ENCODE measurements at regions not wholly inside any gene's neighbourhood (a gene's known extent, or its start where the extent isn't known, plus 50 kb on each side); places are given as distances from the start of the nearest gene placed in this dataset.

GRCh38 chr11:112725636-112726035 is 235.6 kb upstream of the NCAM1 start:
- no peak for DNase-seq

DNA sequence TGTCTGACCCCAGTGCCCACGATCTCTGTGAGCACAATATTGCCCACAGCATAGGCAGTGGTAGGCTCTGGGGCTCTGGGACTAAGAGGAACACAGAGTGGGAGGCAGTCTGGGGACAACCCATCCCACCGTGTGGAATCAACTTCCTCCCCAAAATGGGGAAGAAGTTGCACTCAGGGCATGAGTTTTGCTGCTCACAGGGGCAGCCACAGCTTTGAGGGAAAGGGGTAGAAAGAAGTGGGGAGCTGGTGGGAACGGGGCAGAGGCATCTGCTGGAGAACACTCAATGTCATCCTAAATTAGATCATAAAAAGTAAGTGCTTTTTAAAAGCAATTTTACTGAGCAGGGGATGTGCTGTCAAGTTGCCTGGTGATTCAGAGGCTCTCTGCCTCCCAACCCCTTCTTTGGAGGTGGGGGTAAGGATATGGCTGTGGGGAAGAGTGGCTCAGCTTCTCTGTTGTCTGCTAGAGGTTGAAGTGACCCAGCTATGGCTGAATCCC is 233.8 kb upstream of the NCAM1 start:
- DNase-seq: no peak

DNA sequence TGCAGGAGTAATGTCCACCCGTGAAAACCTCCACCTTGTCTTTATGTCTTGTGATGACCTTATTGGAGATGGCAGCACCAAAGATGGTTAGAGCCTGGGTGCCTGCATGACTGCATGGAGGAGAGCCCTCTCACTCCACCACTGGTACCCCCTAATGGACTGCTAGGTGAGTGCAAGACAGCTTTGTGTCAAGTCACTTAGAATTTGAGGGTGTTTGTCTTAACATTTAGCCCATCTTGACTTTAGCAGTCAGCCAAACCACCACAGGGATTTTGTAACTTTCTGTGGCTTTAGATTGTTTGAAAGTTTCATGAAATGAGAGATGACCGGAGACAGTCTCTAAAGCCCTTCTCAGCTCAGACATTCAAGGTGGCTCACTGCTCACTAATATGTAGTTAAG is 232.9 kb upstream of the NCAM1 start:
- no peak for DNase-seq

DNA sequence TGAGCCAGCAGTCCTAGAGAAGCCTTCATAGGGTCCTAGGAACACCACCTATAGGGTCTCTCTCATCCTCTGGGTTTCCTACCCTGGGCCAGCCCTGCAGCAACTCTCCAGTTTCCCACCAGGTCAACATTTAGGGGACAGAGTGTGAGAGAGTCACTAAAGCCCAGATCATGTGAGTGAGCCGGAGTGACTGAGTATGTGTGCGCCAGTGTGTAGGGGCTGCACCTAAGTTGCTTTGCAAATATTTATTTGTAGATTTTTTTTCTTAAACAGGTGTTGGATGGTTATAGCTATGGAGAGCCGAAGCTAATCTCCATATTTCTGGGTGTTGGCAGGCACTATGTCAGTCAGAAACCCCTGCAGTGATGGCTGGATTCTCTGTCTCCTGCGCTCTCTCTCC is 232.5 kb upstream of the NCAM1 start:
- no peak for DNase-seq

- DNase-seq: no peak
These were observed 230.6 kb upstream of the NCAM1 start for GRCh38 chr11:112730591-112730990.

DNA sequence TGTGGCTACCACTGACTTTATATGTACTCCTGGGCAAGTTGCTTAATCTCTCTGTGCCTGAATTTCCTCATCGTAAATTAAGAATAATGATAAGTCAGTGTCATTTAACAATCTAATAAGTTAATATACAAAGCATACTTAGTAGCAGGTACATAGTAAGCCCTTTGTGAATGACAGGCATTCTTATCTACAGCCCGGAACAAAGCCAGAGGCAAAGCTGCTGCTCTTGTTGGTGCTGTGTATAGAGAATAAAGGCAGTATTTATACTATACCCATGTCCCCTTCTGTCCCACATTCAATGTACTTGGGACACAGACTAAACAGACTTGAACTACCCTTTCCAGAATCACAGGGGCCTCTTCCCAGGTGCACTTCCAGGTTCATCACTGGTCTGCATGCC is 229.7 kb upstream of the NCAM1 start:
- no peak for DNase-seq

DNA sequence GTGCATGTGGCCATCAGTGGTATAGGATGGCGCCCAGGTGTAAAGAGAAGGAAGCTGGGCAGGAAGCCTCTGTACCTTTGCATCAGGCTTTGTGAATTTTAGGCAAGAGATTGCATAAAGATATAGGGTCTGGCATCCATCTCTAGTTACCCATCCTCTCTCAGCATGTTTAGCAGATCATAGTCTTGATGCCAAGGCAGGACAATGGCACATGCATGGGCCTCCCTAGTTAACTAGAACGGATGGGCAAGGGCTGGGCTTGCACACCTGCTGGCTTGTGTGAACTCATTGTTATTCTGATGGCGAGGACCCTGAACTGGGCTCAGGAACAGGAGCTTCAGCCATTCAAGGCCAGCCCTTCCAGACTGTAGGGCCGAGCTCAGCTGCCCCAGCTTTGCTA is 229.2 kb upstream of the NCAM1 start:
- DNase-seq: no peak

- no peak for DNase-seq
These were observed 227.0 kb upstream of the NCAM1 start for GRCh38 chr11:112734207-112734606.

DNA sequence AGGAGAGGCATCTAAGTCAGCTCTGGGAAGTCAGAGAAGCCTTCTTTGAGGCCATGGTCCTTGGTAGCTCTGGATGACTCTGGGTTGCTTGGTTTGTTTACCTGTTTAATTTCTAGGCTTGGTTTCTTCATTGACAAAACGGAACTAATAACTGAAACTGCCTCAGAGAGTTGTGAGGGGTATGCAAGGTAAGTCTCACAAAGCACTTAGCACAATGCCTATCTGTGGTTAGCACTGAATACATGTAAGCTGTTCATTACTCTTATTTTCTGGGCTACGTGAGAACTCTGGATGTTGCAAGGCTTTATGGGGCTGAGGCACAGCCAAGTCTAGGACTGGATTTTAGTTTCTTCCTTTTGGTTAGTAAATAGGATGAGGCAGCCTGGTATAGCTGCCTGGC is 225.8 kb upstream of the NCAM1 start:
- no peak for DNase-seq

- peak in 1 of 2 experiments; percentile 4 for DNase-seq
These were observed 217.2 kb upstream of the NCAM1 start for GRCh38 chr11:112744041-112744440.

GRCh38 chr11:112745973-112746372 is 215.2 kb upstream of the NCAM1 start:
- DNase-seq: no peak

GRCh38 chr11:112748252-112748651 is 213.0 kb upstream of the NCAM1 start:
- no peak for DNase-seq

DNA sequence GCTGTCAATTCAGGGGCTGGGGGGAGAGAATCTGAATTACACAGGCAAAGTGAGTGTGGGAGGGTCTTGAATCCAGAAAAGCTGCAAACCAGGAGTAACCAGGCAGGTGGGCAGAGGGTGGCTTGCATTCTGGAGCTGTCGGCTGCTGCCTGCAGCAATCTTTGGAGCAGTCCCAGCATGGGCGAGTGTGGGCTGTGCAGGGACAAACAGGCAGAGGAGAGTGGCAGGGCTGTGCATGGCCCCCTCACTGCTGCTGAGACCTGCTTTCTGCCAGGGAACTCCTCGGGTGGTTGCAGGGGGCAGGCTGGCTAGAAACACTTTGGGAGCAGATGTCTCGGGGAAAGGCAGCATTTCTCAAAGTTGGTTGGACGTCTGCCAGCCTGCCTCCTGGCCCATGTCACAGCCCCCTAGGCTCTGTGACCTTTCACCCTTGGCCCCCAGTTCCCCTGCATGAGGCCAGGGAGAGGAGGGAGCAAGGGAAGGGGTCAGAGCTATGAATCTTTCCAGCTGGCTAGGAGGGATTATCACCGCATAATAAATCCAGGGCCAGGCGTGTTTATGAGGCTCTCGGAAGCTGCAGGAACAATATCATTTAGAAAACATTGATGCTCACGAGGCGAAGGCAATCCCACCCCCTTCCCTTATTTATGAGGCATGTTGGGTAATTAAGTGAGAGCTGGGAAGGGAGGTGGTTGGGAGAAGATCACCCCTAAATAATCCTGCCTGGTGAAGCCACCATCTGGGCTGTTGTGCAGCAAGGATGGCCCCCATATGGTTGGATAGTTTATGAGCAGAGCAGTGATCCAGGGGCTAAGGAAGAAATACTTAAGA is 212.3 kb upstream of the NCAM1 start:
- no peak for DNase-seq

- no peak for DNase-seq
These were observed 209.9 kb upstream of the NCAM1 start for GRCh38 chr11:112751329-112751728.

- no peak for DNase-seq
These were observed 209.4 kb upstream of the NCAM1 start for GRCh38 chr11:112751772-112752171.

DNA sequence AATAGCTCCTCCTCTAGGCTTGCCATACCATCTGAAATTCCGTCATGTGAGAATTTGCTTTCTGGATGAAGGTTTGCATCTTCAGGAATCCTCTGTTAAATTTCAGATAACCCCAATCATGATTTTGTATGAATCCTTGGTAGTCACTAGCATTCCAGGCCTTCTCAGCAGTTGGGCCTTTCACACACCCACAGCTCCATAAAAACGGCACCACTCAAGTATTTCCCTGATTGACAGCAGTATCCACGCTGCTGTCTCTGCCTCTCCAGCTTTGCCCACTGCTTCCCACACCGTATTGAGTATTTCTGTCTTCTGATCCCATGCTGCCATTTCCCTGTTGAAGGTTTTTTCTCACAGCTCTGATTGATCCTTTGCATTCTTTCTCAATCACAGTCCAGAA is 208.7 kb upstream of the NCAM1 start:
- no peak for DNase-seq

DNA sequence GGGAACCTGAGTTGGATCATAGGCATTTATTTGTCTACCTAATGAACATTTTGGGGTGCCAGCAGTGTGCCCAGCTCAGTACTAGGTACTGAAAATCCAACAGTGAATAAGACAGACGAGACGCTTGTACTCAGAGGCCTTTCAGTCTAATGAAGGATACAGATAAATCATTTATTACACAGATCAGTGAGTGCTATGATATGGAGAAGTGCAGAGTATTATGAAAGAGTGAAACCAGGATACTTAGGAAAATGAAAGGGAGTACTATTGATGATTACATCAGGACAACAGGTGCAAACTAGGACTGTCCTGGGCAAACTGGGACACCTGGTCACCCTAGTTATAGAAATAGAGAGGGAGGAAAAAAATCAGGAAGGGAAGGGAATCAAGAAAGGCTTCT is 207.5 kb upstream of the NCAM1 start:
- no peak for DNase-seq

GRCh38 chr11:112759418-112759817 is 201.8 kb upstream of the NCAM1 start:
- DNase-seq: no peak

DNA sequence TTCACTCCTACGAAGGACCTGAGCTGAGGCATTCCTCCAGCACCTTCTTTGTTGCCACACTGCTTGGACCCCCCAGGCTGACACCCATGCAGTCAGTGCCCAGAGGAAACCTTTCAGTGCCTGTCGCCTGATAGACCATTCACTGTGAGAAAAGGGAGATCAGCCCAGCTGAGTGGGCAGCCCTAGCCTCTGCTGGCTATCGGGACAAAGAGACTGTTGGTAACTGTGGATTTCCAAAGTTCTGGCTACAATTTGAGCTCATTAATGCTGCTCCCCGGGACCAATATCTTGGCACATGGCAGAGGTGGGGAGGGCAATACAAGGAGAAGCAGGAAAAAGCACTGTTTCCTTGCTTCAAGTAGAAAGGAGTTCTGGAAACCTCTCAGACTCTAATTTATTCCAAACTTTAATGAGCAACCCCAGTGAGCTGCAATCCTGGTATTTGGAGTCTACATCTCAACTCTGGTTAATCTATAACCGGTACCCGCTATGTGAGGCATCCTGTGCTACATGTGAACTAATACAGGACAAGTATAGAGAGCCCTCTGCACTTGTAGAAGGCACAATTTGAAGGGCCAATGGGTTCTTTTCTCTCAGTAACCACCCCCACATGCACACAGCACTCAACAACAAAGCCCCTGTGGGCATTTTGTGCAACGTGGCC is 200.7 kb upstream of the NCAM1 start:
- no peak for DNase-seq

- DNase-seq: no peak
These were observed 199.1 kb upstream of the NCAM1 start for GRCh38 chr11:112761911-112762706.

- no peak for DNase-seq
These were observed 198.5 kb upstream of the NCAM1 start for GRCh38 chr11:112762707-112763090.

- DNase-seq: no peak
These were observed 195.9 kb upstream of the NCAM1 start for GRCh38 chr11:112765337-112765736.

DNA sequence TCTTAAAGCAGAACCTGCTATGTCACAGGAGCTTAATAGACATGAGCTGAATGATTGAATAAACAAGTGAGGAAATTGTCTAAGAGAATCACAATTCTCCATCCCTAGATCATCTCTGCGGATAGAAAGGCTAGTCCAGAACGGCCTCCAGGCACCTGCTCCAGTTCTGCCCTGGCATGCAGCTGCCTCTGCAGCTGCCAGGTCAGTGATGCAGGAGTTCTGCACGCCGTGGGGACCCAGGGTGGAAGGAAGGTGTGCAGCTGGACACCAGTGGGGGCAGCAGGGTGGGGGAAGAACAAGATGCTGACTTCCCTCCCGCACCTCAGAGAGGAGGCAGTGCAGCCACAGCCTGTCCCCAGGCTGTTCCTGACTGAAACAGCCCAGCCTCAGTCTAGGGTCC is 192.1 kb upstream of the NCAM1 start:
- DNase-seq: no peak

DNA sequence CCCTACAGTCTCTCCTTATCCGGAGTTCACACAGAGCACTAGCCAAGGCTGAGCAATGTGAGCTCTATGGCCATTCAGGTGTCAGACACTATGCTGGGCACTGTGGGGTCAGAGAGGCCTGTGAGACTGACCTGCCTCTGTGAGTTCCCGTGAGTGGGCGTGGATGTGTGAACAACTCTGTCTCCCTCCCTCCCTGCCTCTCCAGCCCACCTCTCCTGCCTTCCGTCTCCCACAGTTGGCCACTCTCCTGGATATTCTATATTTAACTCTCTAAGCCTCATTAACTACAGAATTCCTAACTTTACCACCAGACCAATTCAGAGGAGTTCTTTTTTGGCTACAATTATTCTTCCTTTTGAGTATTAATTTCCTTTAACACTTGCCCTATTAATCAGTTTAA is 191.6 kb upstream of the NCAM1 start:
- no peak for DNase-seq
